Tibial artery (tissue), 4 donors: ENCODE measurements at regions not wholly inside any gene's neighbourhood (a gene's known extent, or its start where the extent isn't known, plus 50 kb on each side); places are given as distances from the start of the nearest gene placed in this dataset.

Source experiments
- DNase-seq, 2 donors: peaks; one replicate each; pipeline ENCODE4 v3.0.0-alpha.2; 2019
- H3K27ac ChIP-seq, 2 donors: fragments of 200-600 bp; sonication (generic) in 1 of 2; 1 replicate in 1 of 2; 2 replicates in 1 of 2; pipeline ENCODE4 v1.5.1; 2018 to 2019; ENCODE audit warnings: mild to moderate bottlenecking in 1 of 2
- H3K27me3 ChIP-seq, 2 donors: fragments of 200-600 bp; sonication (generic) in 1 of 2; one replicate each; pipeline versions ENCODE4 v1.5.1 to v1.6.0; 2016 to 2019
- H3K36me3 ChIP-seq, 3 donors: fragments of 200-600 bp; sonication (generic) in 2 of 3; one replicate each; pipeline ENCODE4 v1.5.1; 2016 to 2019; ENCODE audit warnings: mild to moderate bottlenecking in 2 of 3
- H3K4me1 ChIP-seq, 4 donors: fragments of 200-600 bp; sonication (generic) in 2 of 4; 1 replicate in 3 of 4; 2 replicates in 1 of 4; pipeline ENCODE4 v1.5.1; 2016 to 2019
- H3K4me3 ChIP-seq, 2 donors: fragments of 200-600 bp; sonication (generic) in 1 of 2; 1 replicate in 1 of 2; 2 replicates in 1 of 2; pipeline ENCODE4 v1.5.1; 2018 to 2019; ENCODE audit warnings: mild to moderate bottlenecking in 2 of 2
- H3K9me3 ChIP-seq, 3 donors: fragments of 200-600 bp; sonication (generic) in 1 of 3; one replicate each; pipeline ENCODE4 v1.5.1; 2016 to 2019
- intact Hi-C: fragments of 100-400 bp; cut with DNase I; formaldehyde crosslinking; loops from one replicate; pipeline ENCODE4 v1.15.0; 2023; ENCODE audit warnings: low total_unique reads
- TF ChIP-seq, protein P1 (sequence below), 2 experiments: fragments of 200-600 bp in 1 of 2; fragments of 450-650 bp in 1 of 2; IDR thresholded peaks; one replicate each; pipeline ENCODE4 v1.5.1; 2017 to 2019; ENCODE audit warnings: antibody characterized with exemption in 2 of 2, mild to moderate bottlenecking in 1 of 2, moderate library complexity in 1 of 2

DNA sequence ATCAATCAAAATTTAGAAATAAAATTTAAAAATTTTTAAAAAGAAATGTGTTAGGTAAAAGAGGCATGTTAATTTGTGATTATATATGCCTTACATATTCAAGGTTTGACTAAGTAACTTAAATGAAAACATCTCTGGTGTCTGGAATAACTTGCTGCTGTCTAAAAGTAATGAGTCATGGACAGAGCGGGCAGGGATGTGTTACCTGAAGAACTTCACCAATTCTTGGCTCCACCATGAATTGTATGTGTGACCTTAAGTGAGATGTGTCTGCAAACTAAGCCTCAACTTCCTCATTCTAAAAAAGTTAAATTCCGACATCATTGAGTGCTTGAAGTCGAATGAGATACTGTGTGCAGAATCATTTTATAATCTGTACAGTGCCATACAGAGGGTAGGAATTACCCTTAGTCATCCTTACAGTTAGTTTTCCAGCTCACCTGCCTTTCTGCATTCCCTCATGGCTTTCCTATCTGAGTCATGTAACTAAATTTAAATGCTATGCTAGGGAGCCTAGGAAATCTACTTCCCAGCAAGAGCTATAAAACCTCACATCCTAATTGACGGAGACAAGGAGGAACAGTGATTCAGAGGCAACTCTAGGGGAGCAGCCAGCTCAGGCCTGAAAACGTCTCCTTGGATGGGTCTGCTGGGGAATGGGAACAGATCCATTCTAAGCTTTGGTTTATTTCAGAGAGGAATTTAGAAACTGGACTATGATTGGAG lies 100.7 kb upstream of the TSPAN2 start:
- TF ChIP-seq, protein P1, sequence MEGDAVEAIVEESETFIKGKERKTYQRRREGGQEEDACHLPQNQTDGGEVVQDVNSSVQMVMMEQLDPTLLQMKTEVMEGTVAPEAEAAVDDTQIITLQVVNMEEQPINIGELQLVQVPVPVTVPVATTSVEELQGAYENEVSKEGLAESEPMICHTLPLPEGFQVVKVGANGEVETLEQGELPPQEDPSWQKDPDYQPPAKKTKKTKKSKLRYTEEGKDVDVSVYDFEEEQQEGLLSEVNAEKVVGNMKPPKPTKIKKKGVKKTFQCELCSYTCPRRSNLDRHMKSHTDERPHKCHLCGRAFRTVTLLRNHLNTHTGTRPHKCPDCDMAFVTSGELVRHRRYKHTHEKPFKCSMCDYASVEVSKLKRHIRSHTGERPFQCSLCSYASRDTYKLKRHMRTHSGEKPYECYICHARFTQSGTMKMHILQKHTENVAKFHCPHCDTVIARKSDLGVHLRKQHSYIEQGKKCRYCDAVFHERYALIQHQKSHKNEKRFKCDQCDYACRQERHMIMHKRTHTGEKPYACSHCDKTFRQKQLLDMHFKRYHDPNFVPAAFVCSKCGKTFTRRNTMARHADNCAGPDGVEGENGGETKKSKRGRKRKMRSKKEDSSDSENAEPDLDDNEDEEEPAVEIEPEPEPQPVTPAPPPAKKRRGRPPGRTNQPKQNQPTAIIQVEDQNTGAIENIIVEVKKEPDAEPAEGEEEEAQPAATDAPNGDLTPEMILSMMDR (IDR thresholded peaks at IDR 0.05): no peak
- no peaks in the 10 kb centered on the region for H3K9me3 ChIP-seq
- H3K27ac ChIP-seq: peak overlapping the region; percentile 58 to 83
- no peak overlapping the region for H3K4me3 ChIP-seq
- no peak for DNase-seq
- H3K36me3 ChIP-seq: no peaks in the 10 kb centered on the region
- intact Hi-C loops: loop anchor here (10.0 kb wide), 1 partner anchor 55 kb away; no protein-coding TSS in a partner anchor
- no peaks in the 10 kb centered on the region for H3K27me3 ChIP-seq
- H3K4me1 ChIP-seq: peaks cover 0 to 50% (median 33%) of the 10 kb centered on the region in 4 donors

DNA sequence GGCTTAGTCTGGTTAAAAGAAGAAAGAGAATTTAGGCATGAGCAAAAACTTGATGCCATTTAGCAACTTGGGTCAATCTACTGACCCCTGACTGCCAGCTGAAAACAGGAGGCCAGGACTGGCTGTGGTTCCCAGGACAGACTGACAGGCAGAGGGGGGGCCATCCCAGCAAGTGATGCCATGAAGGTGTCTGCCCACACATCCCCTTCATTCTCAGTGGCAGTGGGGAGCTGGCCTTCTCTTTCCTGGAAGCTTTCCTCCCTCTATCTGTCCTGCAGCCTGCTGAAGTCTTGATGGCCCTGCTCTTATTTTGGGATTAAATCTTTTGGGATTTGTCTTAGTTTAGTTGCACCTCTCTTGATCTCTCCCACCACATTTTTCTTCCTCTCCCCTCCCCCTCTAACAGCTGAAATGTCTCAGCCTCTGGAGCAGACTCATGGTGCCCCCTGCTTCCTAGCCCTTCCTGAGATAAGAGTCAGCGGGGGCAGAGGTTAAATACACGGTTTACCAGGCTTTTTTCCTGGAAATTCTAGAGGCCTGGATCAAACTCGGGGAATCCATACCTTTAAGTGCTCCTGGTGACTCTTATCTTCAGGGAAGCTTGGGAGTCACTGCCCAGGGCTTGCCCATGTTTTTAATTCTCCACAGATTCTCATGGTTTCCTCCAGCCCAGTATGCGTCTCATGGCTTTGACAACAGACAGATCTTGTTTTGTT lies 99.5 kb upstream of the TSPAN2 start:
- Histone ChIP-seq H3K4me3 (no peak overlapping the region), H3K36me3 (no peaks in the 10 kb centered on the region), H3K9me3 (no peaks in the 10 kb centered on the region), H3K27ac (peak overlapping the region; percentile 58 to 83), H3K4me1 (peaks cover 0 to 60% (median 43%) of the 10 kb centered on the region in 4 donors), H3K27me3 (no peaks in the 10 kb centered on the region)
- TF ChIP-seq, protein P1 (IDR thresholded peaks at IDR 0.05): no peak
- intact Hi-C loops: loop anchor here (10.0 kb wide), 1 partner anchor 54 kb away; no protein-coding TSS in a partner anchor
- DNase-seq: no peak

DNA sequence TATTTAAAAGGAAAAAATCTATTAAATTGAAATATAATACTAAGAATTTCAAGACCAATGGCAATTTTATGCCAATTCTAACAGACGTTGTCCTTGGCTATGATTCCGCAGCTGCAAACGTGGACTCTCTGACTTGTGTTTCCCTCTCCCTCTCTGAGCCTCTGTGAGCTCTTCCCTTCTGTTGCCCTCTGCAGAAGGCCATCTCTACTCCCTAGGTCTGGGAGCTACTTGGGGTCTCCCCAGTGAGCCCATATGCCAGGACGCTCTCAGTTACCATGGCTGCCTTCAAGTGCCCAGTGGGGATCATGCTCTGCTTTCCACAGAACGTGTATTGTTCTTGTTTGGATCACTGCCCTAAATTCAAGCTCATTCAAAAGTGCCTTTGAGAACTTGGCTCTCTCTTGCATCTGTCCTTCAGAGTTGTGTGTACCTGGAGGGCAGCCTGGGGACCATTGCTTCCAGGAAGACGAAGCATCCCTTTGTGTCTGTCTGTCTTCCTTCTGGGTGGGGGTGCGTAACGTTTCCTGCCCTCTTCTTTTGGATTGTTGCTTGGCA lies 97.5 kb upstream of the TSPAN2 start:
- Histone ChIP-seq H3K9me3 (no peaks in the 10 kb centered on the region), H3K4me3 (no peak overlapping the region), H3K36me3 (no peaks in the 10 kb centered on the region), H3K27me3 (no peaks in the 10 kb centered on the region), H3K4me1 (peaks cover 0 to 70% (median 48%) of the 10 kb centered on the region in 4 donors), H3K27ac (peak overlapping the region; percentile 80 to 83)
- no peak for DNase-seq
- intact Hi-C loops: loop anchor here (10.0 kb wide), 1 partner anchor 52 kb away; no protein-coding TSS in a partner anchor
- TF ChIP-seq, protein P1 (IDR thresholded peaks at IDR 0.05): no peak

DNA sequence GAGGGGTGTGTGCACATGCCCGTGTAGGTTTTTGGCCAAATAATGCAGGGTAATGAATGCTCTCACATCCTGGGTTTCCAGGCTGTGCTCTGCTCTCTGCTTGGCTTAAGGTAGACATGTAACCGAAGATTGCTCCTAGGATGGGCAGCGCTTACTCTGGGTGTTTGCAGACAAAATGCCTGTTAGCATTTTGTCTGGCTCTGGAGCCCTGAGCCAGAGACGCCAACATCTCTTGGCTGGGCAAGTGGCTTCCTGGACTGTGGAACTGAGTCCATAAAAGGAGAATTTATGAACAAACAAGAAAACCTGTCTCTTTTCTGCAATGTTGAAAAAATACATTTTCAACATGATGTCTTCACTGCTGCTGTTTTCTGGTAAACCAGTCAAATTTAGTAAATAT lies 96.0 kb upstream of the TSPAN2 start:
- peak in 1 of 2 donors; percentile 71 for DNase-seq
- Histone ChIP-seq H3K27ac (peak overlapping the region; percentile 80 to 83), H3K9me3 (no peaks in the 10 kb centered on the region), H3K4me1 (peaks cover 0 to 55% (median 37%) of the 10 kb centered on the region in 4 donors), H3K4me3 (peak overlapping the region; percentile 27 to 32), H3K27me3 (no peaks in the 10 kb centered on the region), H3K36me3 (no peaks in the 10 kb centered on the region)
- intact Hi-C loops: loop anchor here (10.0 kb wide), 1 partner anchor 51 kb away; no protein-coding TSS in a partner anchor
- TF ChIP-seq, protein P1 (IDR thresholded peaks at IDR 0.05): no peak

DNA sequence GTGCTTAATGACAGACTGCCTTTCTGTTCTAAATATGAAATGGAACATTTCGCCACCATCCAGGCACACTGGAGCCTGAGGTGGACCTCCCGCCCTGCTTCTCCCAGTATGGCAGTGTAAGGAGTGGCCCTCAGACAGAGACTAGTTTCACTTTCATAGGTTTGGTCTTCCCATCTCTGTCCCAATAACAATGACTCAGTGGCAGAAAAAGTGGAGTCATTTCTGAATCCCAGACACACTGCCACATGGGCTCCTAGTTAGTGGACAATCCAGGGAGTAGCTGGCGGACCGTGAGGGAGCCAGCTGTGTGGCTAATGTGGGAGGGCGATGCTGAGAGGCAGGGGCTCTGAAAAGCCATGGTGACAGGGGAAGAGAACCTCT lies 95.6 kb upstream of the TSPAN2 start:
- peak; percentile 37 to 88 for DNase-seq
- peak overlapping the region; percentile 80 to 83 for H3K27ac ChIP-seq

More for the DNA sequence above, 95.6 kb upstream of the TSPAN2 start:
- no peaks in the 10 kb centered on the region for H3K27me3 ChIP-seq
- intact Hi-C loops: loop anchor here (5.0 to 10.0 kb wide), 2 partner anchors 50 to 152 kb away; partner anchors contain the start of gene NGF
- peak overlapping the region; percentile 27 to 32 for H3K4me3 ChIP-seq
- peaks cover 0 to 51% (median 35%) of the 10 kb centered on the region in 4 donors for H3K4me1 ChIP-seq
- TF ChIP-seq, protein P1 (IDR thresholded peaks at IDR 0.05): no peak
- H3K9me3 ChIP-seq: no peaks in the 10 kb centered on the region
- no peaks in the 10 kb centered on the region for H3K36me3 ChIP-seq
